OCI-LY1 (cell line): ENCODE measurements at regions not wholly inside any gene's neighbourhood (a gene's known extent, or its start where the extent isn't known, plus 50 kb on each side); places are given as distances from the start of the nearest gene placed in this dataset.
A peak's percentile ranks its signal among the peaks of the same experiment; 100 is the strongest.

ENCODE experiments used
- H2AFZ ChIP-seq: fragments of 200-600 bp; sonication (generic), shearing (Covaris generic); 2 replicates; pipeline ENCODE4 v1.6.0; 2014; ENCODE audit warnings: antibody characterized with exemption, mild to moderate bottlenecking, low read length
- H3F3A ChIP-seq: fragments of 200-600 bp; sonication (generic), shearing (Covaris generic); 2 replicates; pipeline ENCODE4 v1.6.0; 2014; ENCODE audit warnings: mild to moderate bottlenecking, antibody characterized with exemption, low read length, moderate library complexity; ENCODE audit not compliant: insufficient read depth
- H3K27ac ChIP-seq: fragments of 200-600 bp; sonication (generic); 2 replicates; pipeline ENCODE4 v1.5.1; 2014; ENCODE audit warnings: low read length, mixed run types, mild to moderate bottlenecking, low read depth; ENCODE audit not compliant: poor library complexity, severe bottlenecking
- H3K27me3 ChIP-seq: fragments of 200-600 bp; sonication (generic); 2 replicates; pipeline ENCODE4 v1.6.0; 2014; ENCODE audit warnings: antibody characterized with exemption, mild to moderate bottlenecking, low read length, moderate library complexity; ENCODE audit not compliant: insufficient read depth
- H3K36me3 ChIP-seq: fragments of 200-600 bp; sonication (generic); 2 replicates; pipeline ENCODE4 v1.6.1; 2014; ENCODE audit warnings: mild to moderate bottlenecking, antibody characterized with exemption, low read length, moderate library complexity, mixed read lengths; ENCODE audit not compliant: insufficient read depth
- H3K4me1 ChIP-seq: fragments of 200-600 bp; sonication (generic); 2 replicates; pipeline ENCODE4 v1.5.1; 2014; ENCODE audit warnings: mild to moderate bottlenecking, low read length, moderate library complexity; ENCODE audit not compliant: insufficient read depth, severe bottlenecking
- H3K4me2 ChIP-seq: fragments of 200-600 bp; sonication (generic), shearing (Covaris generic); 2 replicates; pipeline ENCODE4 v1.6.1; 2014; ENCODE audit warnings: low read length
- H3K4me3 ChIP-seq: fragments of 200-600 bp; sonication (generic); 2 replicates; pipeline ENCODE4 v1.5.1; 2014; ENCODE audit warnings: low read length, low read depth, mild to moderate bottlenecking, mixed read lengths; ENCODE audit not compliant: poor library complexity, severe bottlenecking
- H3K79me2 ChIP-seq: fragments of 200-600 bp; shearing (Covaris generic); 2 replicates; pipeline ENCODE4 v1.6.1; 2016; ENCODE audit warnings: mixed run types, low read length, mixed read lengths; ENCODE audit not compliant: insufficient read depth
- H3K9ac ChIP-seq: fragments of 200-600 bp; sonication (generic), shearing (Covaris generic); 2 replicates; pipeline ENCODE4 v1.6.1; 2014; ENCODE audit warnings: mild to moderate bottlenecking, low read length, mixed read lengths
- H3K9me2 ChIP-seq: fragments of 200-600 bp; sonication (generic), shearing (Covaris generic); 2 replicates; pipeline ENCODE4 v1.6.1; 2014; ENCODE audit warnings: low read depth, mild to moderate bottlenecking, low read length, mixed read lengths
- H3K9me3 ChIP-seq: fragments of 200-600 bp; shearing (Covaris generic); 2 replicates; pipeline ENCODE4 v1.6.1; 2014; ENCODE audit warnings: low read length, mixed read lengths
- H4K20me1 ChIP-seq: fragments of 200-600 bp; sonication (generic), shearing (Covaris generic); 2 replicates; pipeline ENCODE4 v1.6.0; 2016; ENCODE audit warnings: mild to moderate bottlenecking, low read length; ENCODE audit not compliant: insufficient read depth
- EZH2 ChIP-seq: fragments of 200-600 bp; sonication (generic), shearing (Covaris generic); IDR thresholded peaks from 2 replicates; pipeline ENCODE4 v1.8.0; 2017; ENCODE audit warnings: borderline replicate concordance, mixed run types, mild to moderate bottlenecking, antibody characterized with exemption, low read length, moderate library complexity, mixed read lengths
- TF ChIP-seq, protein P1 (sequence below): fragments of 200-600 bp; sonication (generic), shearing (Covaris generic); IDR thresholded peaks from 2 replicates; pipeline ENCODE4 v1.5.1; 2017; ENCODE audit warnings: mild to moderate bottlenecking, antibody characterized with exemption, low read length, moderate library complexity, mixed read lengths

DNA sequence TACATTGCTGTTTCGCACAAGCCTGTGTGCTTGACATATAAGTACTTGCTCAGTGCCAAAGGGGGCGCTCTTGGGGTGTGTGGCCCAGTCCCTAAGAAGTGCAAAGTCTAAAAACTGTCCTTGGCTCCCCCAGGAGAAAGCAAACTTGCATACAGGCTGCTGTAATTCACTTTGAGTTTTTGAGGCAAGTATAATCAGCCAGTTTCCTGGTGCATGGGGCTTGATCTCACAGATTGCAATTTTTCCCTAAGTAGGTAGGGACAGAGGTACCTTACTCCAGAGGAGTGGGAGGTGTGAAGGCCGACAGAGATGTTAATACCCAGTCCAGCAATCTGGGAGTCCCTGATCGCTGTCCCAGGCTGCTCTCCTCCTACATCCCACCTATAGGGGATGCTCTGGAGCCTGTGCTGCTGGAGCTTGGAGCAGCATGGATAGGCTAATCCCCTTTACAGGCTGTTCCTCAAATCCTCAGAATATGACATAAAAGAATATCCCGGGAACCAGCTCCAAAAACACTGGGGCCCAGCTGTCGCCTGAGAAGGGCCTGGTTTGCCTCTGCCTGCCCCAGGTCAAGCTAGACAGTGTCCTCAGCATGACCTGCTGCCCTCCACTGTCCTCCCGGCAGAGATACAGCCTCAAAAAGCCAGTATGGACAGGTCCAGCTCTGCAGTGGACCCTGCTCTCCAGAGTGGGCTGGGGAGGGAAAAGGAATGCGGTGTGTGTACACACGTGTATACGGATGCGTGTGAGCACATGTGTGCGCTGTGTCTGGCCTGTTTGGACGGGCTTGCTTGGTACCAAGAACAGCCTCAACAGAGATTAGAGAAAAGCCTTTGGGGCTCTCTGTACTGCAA, 136.5 kb upstream of the HAAO start:
- Histone ChIP-seq H3F3A (no peaks in the 10 kb centered on the region), H3K79me2 (no peaks in the 10 kb centered on the region), H3K27ac (no peak overlapping the region), H3K9me3 (no peaks in the 10 kb centered on the region), H3K4me2 (no peak overlapping the region), H3K9ac (no peak overlapping the region), H3K4me1 (no peaks in the 10 kb centered on the region), H2AFZ (no peak overlapping the region), H3K27me3 (no peaks in the 10 kb centered on the region; the same call in 1 of the 2 replicates), H3K9me2 (no peaks in the 10 kb centered on the region), H3K4me3 (no peak overlapping the region), H3K36me3 (no peaks in the 10 kb centered on the region), H4K20me1 (no peaks in the 10 kb centered on the region)
- TF ChIP-seq, protein P1, sequence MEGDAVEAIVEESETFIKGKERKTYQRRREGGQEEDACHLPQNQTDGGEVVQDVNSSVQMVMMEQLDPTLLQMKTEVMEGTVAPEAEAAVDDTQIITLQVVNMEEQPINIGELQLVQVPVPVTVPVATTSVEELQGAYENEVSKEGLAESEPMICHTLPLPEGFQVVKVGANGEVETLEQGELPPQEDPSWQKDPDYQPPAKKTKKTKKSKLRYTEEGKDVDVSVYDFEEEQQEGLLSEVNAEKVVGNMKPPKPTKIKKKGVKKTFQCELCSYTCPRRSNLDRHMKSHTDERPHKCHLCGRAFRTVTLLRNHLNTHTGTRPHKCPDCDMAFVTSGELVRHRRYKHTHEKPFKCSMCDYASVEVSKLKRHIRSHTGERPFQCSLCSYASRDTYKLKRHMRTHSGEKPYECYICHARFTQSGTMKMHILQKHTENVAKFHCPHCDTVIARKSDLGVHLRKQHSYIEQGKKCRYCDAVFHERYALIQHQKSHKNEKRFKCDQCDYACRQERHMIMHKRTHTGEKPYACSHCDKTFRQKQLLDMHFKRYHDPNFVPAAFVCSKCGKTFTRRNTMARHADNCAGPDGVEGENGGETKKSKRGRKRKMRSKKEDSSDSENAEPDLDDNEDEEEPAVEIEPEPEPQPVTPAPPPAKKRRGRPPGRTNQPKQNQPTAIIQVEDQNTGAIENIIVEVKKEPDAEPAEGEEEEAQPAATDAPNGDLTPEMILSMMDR: peak; percentile 32; the same call in 1 of the 2 replicates
- TF ChIP-seq EZH2: no peak

DNA sequence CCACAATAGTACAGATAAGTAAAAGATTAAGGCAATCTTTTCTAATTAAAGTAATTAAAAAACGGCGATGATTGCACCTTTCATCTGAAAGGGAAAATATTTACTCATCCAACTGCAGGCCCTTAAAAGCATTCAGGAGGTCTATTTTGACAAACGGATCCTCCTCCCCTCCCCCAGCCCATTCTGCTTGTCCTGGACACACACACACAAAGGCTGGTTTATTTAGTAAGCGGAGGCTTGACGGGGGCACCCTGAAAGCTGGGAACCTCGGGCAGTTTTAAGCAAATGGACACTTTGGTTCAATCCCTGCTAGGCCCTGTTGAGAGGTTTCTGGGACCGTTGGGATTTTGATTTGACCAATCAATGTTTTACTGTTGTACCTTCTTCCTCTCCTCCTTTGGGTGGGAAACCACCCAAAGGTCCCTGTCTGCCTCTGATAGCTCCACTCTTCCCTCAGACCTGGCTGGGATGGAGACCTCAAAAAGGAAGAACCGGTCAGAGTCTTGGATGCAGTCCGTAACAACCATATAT, 135.8 kb upstream of the HAAO start:
- H3K27ac ChIP-seq: no peak overlapping the region
- no peak for TF ChIP-seq EZH2
- TF ChIP-seq, protein P1: no peak
- H3K4me1 ChIP-seq: no peaks in the 10 kb centered on the region

GRCh38 chr2:42927334-42928160, 135.2 kb upstream of the HAAO start:
- Histone ChIP-seq H4K20me1 (no peaks in the 10 kb centered on the region), H3K4me1 (no peaks in the 10 kb centered on the region), H3K36me3 (no peaks in the 10 kb centered on the region), H2AFZ (no peak overlapping the region), H3K9me2 (no peaks in the 10 kb centered on the region), H3F3A (no peaks in the 10 kb centered on the region), H3K9ac (no peak overlapping the region), H3K4me3 (no peak overlapping the region), H3K27ac (no peak overlapping the region), H3K79me2 (no peaks in the 10 kb centered on the region), H3K9me3 (no peaks in the 10 kb centered on the region), H3K4me2 (no peak overlapping the region), H3K27me3 (no peaks in the 10 kb centered on the region; the same call in 1 of the 2 replicates)
- TF ChIP-seq EZH2: no peak
- TF ChIP-seq, protein P1: no peak

More for the DNA sequence above, 135.8 kb upstream of the HAAO start:
- Histone ChIP-seq H3F3A (no peaks in the 10 kb centered on the region), H2AFZ (no peak overlapping the region), H3K4me3 (no peak overlapping the region), H3K27me3 (no peaks in the 10 kb centered on the region; the same call in 1 of the 2 replicates), H3K9me2 (no peaks in the 10 kb centered on the region), H3K79me2 (no peaks in the 10 kb centered on the region), H3K36me3 (no peaks in the 10 kb centered on the region), H4K20me1 (no peaks in the 10 kb centered on the region), H3K4me2 (no peak overlapping the region), H3K9me3 (no peaks in the 10 kb centered on the region), H3K9ac (no peak overlapping the region)
